ENCODE measurements at regions not wholly inside any gene's neighbourhood (a gene's known extent, or its start where the extent isn't known, plus 50 kb on each side); places are given as distances from the start of the nearest gene placed in this dataset.

DNA sequence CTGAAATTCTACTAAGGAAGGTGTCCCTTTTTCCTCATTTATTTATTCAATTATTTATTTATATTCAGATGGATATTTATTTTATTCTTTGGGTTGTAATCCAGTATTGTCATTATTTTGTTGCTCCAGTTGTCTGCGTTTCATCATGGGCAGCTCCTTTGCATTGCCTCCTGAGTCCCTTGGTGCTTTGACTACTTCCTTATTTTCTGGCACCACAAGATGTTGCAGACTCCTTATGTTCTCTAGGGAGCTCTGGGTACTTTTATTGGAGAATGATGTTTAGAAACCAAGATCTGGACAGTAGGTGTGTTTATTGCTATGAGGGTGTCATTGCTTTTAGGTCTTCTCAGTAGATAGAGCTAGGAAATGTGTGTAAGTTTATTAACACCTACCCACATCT lies 59.9 kb upstream of the ERRFI1 start:
- TF ChIP-seq, protein P1, sequence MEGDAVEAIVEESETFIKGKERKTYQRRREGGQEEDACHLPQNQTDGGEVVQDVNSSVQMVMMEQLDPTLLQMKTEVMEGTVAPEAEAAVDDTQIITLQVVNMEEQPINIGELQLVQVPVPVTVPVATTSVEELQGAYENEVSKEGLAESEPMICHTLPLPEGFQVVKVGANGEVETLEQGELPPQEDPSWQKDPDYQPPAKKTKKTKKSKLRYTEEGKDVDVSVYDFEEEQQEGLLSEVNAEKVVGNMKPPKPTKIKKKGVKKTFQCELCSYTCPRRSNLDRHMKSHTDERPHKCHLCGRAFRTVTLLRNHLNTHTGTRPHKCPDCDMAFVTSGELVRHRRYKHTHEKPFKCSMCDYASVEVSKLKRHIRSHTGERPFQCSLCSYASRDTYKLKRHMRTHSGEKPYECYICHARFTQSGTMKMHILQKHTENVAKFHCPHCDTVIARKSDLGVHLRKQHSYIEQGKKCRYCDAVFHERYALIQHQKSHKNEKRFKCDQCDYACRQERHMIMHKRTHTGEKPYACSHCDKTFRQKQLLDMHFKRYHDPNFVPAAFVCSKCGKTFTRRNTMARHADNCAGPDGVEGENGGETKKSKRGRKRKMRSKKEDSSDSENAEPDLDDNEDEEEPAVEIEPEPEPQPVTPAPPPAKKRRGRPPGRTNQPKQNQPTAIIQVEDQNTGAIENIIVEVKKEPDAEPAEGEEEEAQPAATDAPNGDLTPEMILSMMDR (conservative IDR thresholded peaks at IDR 0.05), result no peak
- no peak for TF ChIP-seq ZFX (IDR thresholded peaks at IDR 0.05)
